A549 (cell line): ENCODE measurements at regions not wholly inside any gene's neighbourhood (a gene's known extent, or its start where the extent isn't known, plus 50 kb on each side); places are given as distances from the start of the nearest gene placed in this dataset.

Experiments
- ATAC-seq, 2 experiments: fragments of 200-7000 bp in 1 of 2; fragments of >200 bp in 1 of 2; cut with Nextera tagmentation in 1 of 2; cut with Tn5 transposase in 1 of 2; 3 replicates each; pipeline versions ENCODE4 v1.8.0 to v1.9.1; 2018 to 2020; ENCODE audit warnings: mild to moderate bottlenecking in 1 of 2, moderate library complexity in 1 of 2
- CTCF ChIA-PET: fragments of 300-600 bp; sonication (Branson Sonifier 250); formaldehyde crosslinking; extraction: SDS; loops from one replicate; lab custom pipeline; 2021; ENCODE audit warnings: antibody characterized with exemption, inconsistent platforms; lab: Yijun Ruan, JAX
- POLR2A ChIA-PET: fragments of 350-600 bp; formaldehyde crosslinking; extraction: SDS; loops from one replicate; lab custom pipeline; 2021; ENCODE audit warnings: antibody characterized with exemption, inconsistent platforms; lab: Yijun Ruan, JAX
- DNase-seq, 2 experiments: peaks; one replicate each; pipeline versions ENCODE4 v3.0.0 to v3.0.0-alpha.2; 2011 to 2016; ENCODE audit warnings: low read depth in 1 of 2, low spot score in 1 of 2
- FAIRE-seq: peaks from 2 replicates; lab custom pipeline; 2011; peaks lifted over from hg19 to GRCh38; lab: Jason Lieb, UNC
- H3K27ac ChIP-seq, 2 experiments: fragments of >200 bp; sonication (Bioruptor Twin); formaldehyde crosslinking; 3 replicates each; pipeline ENCODE4 v1.5.1; 2016 to 2017
- H3K4me1 ChIP-seq: fragments of >200 bp; sonication (Bioruptor Twin); formaldehyde crosslinking; 3 replicates; pipeline ENCODE4 v1.6.1; 2016
- H3K4me2 ChIP-seq: fragments of >200 bp; sonication (Bioruptor Twin); formaldehyde crosslinking; 3 replicates; pipeline ENCODE4 v1.6.1; 2016
- H3K4me3 ChIP-seq: fragments of >200 bp; sonication (Bioruptor Twin); formaldehyde crosslinking; 3 replicates; pipeline ENCODE4 v1.5.1; 2016
- H3K9me3 ChIP-seq: fragments of >200 bp; sonication (Bioruptor Twin); formaldehyde crosslinking; 3 replicates; pipeline ENCODE4 v1.6.1; 2016
- BHLHE40 ChIP-seq: IDR thresholded peaks from 2 replicates; pipeline ENCODE4 v1.6.1; 2012; ENCODE audit warnings: low read depth, low read length, inconsistent platforms
- CBX2 ChIP-seq: fragments of 200-600 bp; sonication (generic); IDR thresholded peaks from 2 replicates; pipeline ENCODE4 v1.6.1; 2016; ENCODE audit warnings: low read depth, mild to moderate bottlenecking, borderline replicate concordance
- CBX8 ChIP-seq: fragments of 200-600 bp; sonication (generic); IDR thresholded peaks from 2 replicates; pipeline ENCODE4 v1.6.1; 2016
- CEBPB ChIP-seq, 2 experiments: fragments of >200 bp in 1 of 2; sonication (Bioruptor Twin) in 1 of 2; formaldehyde crosslinking in 1 of 2; IDR thresholded peaks; 2 replicates each; pipeline ENCODE4 v1.6.1; 2012 to 2016
- CHD4 ChIP-seq: fragments of 200-600 bp; sonication (generic); IDR thresholded peaks from 2 replicates; pipeline ENCODE4 v1.6.1; 2016; ENCODE audit warnings: antibody characterized with exemption, mild to moderate bottlenecking, borderline replicate concordance
- EHF ChIP-seq: fragments of 250-450 bp; sonication (Bioruptor Pico); IDR thresholded peaks from 2 replicates; pipeline ENCODE4 v1.5.0; 2020; ENCODE audit warnings: mild to moderate bottlenecking
- EHMT2 ChIP-seq: fragments of 200-600 bp; sonication (generic); IDR thresholded peaks from 2 replicates; pipeline ENCODE4 v1.6.1; 2016; ENCODE audit warnings: antibody characterized with exemption, low read depth, mild to moderate bottlenecking, moderate library complexity
- FOSL2 ChIP-seq, 2 experiments: fragments of 450-650 bp in 1 of 2; fragments of >200 bp in 1 of 2; sonication (Bioruptor Twin) in 1 of 2; formaldehyde crosslinking; IDR thresholded peaks; 2 replicates each; pipeline versions ENCODE4 v1.5.0 to v1.6.1; 2016 to 2020; ENCODE audit warnings: mild to moderate bottlenecking in 1 of 2, moderate library complexity in 1 of 2
- FOXS1 ChIP-seq: fragments of 250-450 bp; sonication (Bioruptor Pico); IDR thresholded peaks from 2 replicates; pipeline ENCODE4 v1.5.0; 2020; ENCODE audit warnings: mild to moderate bottlenecking, moderate library complexity
- GATA3 ChIP-seq: IDR thresholded peaks from 2 replicates; pipeline ENCODE4 v1.6.1; 2012; ENCODE audit warnings: borderline replicate concordance
- HEYL ChIP-seq: fragments of 250-450 bp; sonication (Bioruptor Pico); IDR thresholded peaks from 2 replicates; pipeline ENCODE4 v1.8.0; 2021; ENCODE audit warnings: mild to moderate bottlenecking, moderate library complexity
- HOXB13 ChIP-seq: fragments of 250-450 bp; sonication (Bioruptor Pico); IDR thresholded peaks from 2 replicates; pipeline ENCODE4 v1.5.0; 2020; ENCODE audit warnings: low read depth, mild to moderate bottlenecking, moderate library complexity
- JUN ChIP-seq, 2 experiments: fragments of >200 bp; sonication (Bioruptor Twin); formaldehyde crosslinking; IDR thresholded peaks; 2 replicates in 1 of 2; 3 replicates in 1 of 2; pipeline ENCODE4 v1.6.1; 2016 to 2017
- MAFK ChIP-seq: fragments of 450-650 bp; IDR thresholded peaks from 2 replicates; pipeline ENCODE4 v1.6.1; 2014; ENCODE audit not compliant: partially characterized antibody
- MAZ ChIP-seq: fragments of 150-350 bp; IDR thresholded peaks from 2 replicates; pipeline ENCODE4 v1.6.1; 2014; ENCODE audit warnings: antibody characterized with exemption, low read depth, low read length, borderline replicate concordance
- NFE2L2 ChIP-seq: fragments of 150-350 bp; conservative IDR thresholded peaks from 2 replicates; pipeline ENCODE4 v1.6.1; 2014; ENCODE audit warnings: low read length
- NPAS2 ChIP-seq: fragments of 250-450 bp; sonication (Bioruptor Pico); IDR thresholded peaks from 2 replicates; pipeline ENCODE4 v1.8.0; 2022; ENCODE audit warnings: mild to moderate bottlenecking, moderate library complexity, borderline replicate concordance
- RARB ChIP-seq: fragments of 250-450 bp; sonication (Bioruptor Pico); IDR thresholded peaks from 2 replicates; pipeline ENCODE4 v1.8.0; 2021; ENCODE audit warnings: mild to moderate bottlenecking, moderate library complexity
- RCOR1 ChIP-seq: fragments of 150-350 bp; IDR thresholded peaks from 2 replicates; pipeline ENCODE4 v1.6.1; 2014; ENCODE audit warnings: antibody characterized with exemption, low read length, low read depth
- RNF2 ChIP-seq: fragments of 200-600 bp; sonication (generic); IDR thresholded peaks from 2 replicates; pipeline ENCODE4 v1.6.1; 2016; ENCODE audit warnings: low read depth, mild to moderate bottlenecking, antibody characterized with exemption, moderate library complexity, borderline replicate concordance
- TP53 ChIP-seq: fragments of 250-450 bp; sonication (Bioruptor Pico); IDR thresholded peaks from 2 replicates; pipeline ENCODE4 v1.5.0; 2021; ENCODE audit warnings: mild to moderate bottlenecking, moderate library complexity
- ZC3H11A ChIP-seq: fragments of 450-650 bp; IDR thresholded peaks from 2 replicates; pipeline ENCODE4 v1.6.1; 2014; ENCODE audit warnings: antibody characterized with exemption, mild to moderate bottlenecking
- ZNF302 ChIP-seq: fragments of 250-450 bp; sonication (Bioruptor Pico); IDR thresholded peaks from 2 replicates; pipeline ENCODE4 v1.9.0; 2021; ENCODE audit warnings: inconsistent platforms, mild to moderate bottlenecking, moderate library complexity
- WGBS: methylation state at CpG from one replicate; pipeline ENCODE4 v1.1.6; 2017; ENCODE audit errors: missing lambda C conversion rate; 5-methylcytosine and 5-hydroxymethylcytosine counted together
- TF ChIP-seq, protein P1 (sequence below): fragments of 250-450 bp; sonication (Bioruptor Pico); IDR thresholded peaks from 2 replicates; pipeline ENCODE4 v1.5.0; 2021; ENCODE audit warnings: mild to moderate bottlenecking, moderate library complexity, borderline replicate concordance
- TF ChIP-seq, protein P2 (sequence below): IDR thresholded peaks from 2 replicates; pipeline ENCODE4 v1.6.1; 2012
- TF ChIP-seq, protein P3 (sequence below): fragments of >200 bp; sonication (Bioruptor Twin); formaldehyde crosslinking; IDR thresholded peaks from 3 replicates; pipeline ENCODE4 v1.5.1; 2016
- TF ChIP-seq, protein P4 (sequence below): IDR thresholded peaks from 2 replicates; pipeline ENCODE4 v1.6.1; 2012; ENCODE audit warnings: low read depth, borderline replicate concordance
- TF ChIP-seq, protein P5 (sequence below): IDR thresholded peaks from 2 replicates; pipeline ENCODE4 v1.6.1; 2012
- TF ChIP-seq, protein P6 (sequence below): fragments of 450-650 bp; IDR thresholded peaks from 2 replicates; pipeline ENCODE4 v1.6.1; 2014; ENCODE audit warnings: antibody characterized with exemption

DNA sequence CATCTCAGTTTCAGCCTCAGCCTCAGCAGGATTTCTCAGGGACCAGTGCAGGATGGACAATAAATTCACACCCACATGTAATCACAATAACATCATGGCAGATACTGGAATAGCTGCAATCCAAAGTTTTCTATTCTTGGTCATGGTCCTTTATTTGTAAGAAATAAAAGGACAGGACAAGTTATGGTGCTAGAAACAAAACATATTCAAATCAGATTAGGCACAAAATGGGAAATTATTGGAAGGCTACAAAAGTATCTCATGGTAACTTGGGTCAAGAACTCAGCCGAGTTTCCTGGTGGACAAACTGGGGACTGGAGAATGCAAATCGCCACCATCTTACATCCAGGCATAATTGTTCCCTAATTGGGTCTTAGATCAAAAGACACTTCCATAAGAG lies 1768.2 kb upstream of the WWC1 start:
- 2% methylated on average over 2 of the region's 2 CpGs for WGBS
- ATAC-seq (no peak), FAIRE-seq (no peak), DNase-seq (no peak)
- Histone ChIP-seq H3K4me3 (no peak overlapping the region), H3K27ac (no peak overlapping the region), H3K9me3 (no peaks in the 10 kb centered on the region), H3K4me1 (no peaks in the 10 kb centered on the region), H3K4me2 (no peak overlapping the region)
- ChIA-PET POLR2A (no interaction called here), CTCF (no interaction called here)
- no peak for TF ChIP-seq JUN (IDR thresholded peaks at IDR 0.05)
- TF ChIP-seq, protein P1, sequence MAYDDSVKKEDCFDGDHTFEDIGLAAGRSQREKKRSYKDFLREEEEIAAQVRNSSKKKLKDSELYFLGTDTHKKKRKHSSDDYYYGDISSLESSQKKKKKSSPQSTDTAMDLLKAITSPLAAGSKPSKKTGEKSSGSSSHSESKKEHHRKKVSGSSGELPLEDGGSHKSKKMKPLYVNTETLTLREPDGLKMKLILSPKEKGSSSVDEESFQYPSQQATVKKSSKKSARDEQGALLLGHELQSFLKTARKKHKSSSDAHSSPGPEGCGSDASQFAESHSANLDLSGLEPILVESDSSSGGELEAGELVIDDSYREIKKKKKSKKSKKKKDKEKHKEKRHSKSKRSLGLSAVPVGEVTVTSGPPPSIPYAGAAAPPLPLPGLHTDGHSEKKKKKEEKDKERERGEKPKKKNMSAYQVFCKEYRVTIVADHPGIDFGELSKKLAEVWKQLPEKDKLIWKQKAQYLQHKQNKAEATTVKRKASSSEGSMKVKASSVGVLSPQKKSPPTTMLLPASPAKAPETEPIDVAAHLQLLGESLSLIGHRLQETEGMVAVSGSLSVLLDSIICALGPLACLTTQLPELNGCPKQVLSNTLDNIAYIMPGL (CRISPR knock-in tag): no peak
- no peak for TF ChIP-seq MAZ
- no peak for TF ChIP-seq ZNF302 (CRISPR knock-in tag)
- TF ChIP-seq, protein P2, sequence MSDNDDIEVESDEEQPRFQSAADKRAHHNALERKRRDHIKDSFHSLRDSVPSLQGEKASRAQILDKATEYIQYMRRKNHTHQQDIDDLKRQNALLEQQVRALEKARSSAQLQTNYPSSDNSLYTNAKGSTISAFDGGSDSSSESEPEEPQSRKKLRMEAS: no peak
- TF ChIP-seq RARB (CRISPR knock-in tag): no peak
- TF ChIP-seq TP53 (CRISPR knock-in tag): no peak
- TF ChIP-seq CHD4: no peak
- TF ChIP-seq GATA3: no peak
- TF ChIP-seq, protein P3, sequence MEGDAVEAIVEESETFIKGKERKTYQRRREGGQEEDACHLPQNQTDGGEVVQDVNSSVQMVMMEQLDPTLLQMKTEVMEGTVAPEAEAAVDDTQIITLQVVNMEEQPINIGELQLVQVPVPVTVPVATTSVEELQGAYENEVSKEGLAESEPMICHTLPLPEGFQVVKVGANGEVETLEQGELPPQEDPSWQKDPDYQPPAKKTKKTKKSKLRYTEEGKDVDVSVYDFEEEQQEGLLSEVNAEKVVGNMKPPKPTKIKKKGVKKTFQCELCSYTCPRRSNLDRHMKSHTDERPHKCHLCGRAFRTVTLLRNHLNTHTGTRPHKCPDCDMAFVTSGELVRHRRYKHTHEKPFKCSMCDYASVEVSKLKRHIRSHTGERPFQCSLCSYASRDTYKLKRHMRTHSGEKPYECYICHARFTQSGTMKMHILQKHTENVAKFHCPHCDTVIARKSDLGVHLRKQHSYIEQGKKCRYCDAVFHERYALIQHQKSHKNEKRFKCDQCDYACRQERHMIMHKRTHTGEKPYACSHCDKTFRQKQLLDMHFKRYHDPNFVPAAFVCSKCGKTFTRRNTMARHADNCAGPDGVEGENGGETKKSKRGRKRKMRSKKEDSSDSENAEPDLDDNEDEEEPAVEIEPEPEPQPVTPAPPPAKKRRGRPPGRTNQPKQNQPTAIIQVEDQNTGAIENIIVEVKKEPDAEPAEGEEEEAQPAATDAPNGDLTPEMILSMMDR: no peak
- no peak for TF ChIP-seq CBX8
- TF ChIP-seq RNF2: no peak
- TF ChIP-seq EHMT2: no peak
- no peak for TF ChIP-seq FOSL2 (IDR thresholded peaks at IDR 0.05)
- TF ChIP-seq FOSL2 (CRISPR knock-in tag; IDR thresholded peaks at IDR 0.05): no peak

DNA sequence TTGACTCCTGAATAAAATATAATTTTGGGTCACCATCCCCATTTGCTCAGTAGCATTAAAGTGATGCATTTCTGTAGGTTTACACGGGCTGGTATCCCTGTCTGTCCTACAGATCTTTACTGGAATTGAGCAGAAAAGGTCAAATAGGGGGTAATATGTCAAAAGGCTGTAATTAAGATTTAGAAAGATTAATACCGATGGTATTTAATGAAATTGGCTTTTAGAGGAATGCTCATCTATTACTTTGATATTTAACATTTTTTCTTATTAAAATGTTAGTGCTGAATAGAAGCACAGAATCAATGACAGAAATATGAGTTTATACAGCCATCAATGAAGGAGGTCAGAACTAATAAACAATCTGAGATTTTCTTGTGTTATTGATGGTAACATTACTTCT lies 1762.2 kb upstream of the WWC1 start:
- Histone ChIP-seq H3K4me3 (no peak overlapping the region), H3K27ac (no peak overlapping the region)
- TF ChIP-seq NPAS2 (CRISPR knock-in tag) (no peak), HEYL (CRISPR knock-in tag) (no peak), RCOR1 (no peak), ZC3H11A (no peak), GATA3 (no peak), HOXB13 (CRISPR knock-in tag) (no peak), MAFK (no peak), BHLHE40 (no peak), EHF (CRISPR knock-in tag) (no peak), CBX2 (no peak), NFE2L2 (no peak), CEBPB (IDR thresholded peaks at IDR 0.05) (no peak), FOXS1 (CRISPR knock-in tag) (no peak)
- TF ChIP-seq, protein P4, sequence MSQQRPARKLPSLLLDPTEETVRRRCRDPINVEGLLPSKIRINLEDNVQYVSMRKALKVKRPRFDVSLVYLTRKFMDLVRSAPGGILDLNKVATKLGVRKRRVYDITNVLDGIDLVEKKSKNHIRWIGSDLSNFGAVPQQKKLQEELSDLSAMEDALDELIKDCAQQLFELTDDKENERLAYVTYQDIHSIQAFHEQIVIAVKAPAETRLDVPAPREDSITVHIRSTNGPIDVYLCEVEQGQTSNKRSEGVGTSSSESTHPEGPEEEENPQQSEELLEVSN: no peak
- TF ChIP-seq, protein P2: no peak
- TF ChIP-seq, protein P5, sequence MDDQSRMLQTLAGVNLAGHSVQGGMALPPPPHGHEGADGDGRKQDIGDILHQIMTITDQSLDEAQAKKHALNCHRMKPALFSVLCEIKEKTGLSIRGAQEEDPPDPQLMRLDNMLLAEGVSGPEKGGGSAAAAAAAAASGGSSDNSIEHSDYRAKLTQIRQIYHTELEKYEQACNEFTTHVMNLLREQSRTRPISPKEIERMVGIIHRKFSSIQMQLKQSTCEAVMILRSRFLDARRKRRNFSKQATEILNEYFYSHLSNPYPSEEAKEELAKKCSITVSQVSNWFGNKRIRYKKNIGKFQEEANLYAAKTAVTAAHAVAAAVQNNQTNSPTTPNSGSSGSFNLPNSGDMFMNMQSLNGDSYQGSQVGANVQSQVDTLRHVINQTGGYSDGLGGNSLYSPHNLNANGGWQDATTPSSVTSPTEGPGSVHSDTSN: no peak
- TF ChIP-seq, protein P6, sequence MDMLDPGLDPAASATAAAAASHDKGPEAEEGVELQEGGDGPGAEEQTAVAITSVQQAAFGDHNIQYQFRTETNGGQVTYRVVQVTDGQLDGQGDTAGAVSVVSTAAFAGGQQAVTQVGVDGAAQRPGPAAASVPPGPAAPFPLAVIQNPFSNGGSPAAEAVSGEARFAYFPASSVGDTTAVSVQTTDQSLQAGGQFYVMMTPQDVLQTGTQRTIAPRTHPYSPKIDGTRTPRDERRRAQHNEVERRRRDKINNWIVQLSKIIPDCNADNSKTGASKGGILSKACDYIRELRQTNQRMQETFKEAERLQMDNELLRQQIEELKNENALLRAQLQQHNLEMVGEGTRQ: no peak
- TF ChIP-seq, protein P3: no peak
- TF ChIP-seq, all 56 proteins: peak for 0
- no peaks in the 10 kb centered on the region for H3K4me1 ChIP-seq
- no peak for ATAC-seq
- FAIRE-seq: no peak
- H3K4me2 ChIP-seq: no peak overlapping the region
- CTCF ChIA-PET: no interaction called here
- no peak for DNase-seq
- WGBS: 2% methylated on average over 2 of the region's 2 CpGs
- POLR2A ChIA-PET: no interaction called here
- no peaks in the 10 kb centered on the region for H3K9me3 ChIP-seq
